Stomach smooth muscle (tissue), 2 donors: ENCODE measurements at regions not wholly inside any gene's neighbourhood (a gene's known extent, or its start where the extent isn't known, plus 50 kb on each side); places are given as distances from the start of the nearest gene placed in this dataset.

Experiments used
- H3K27ac ChIP-seq: one replicate; pipeline ENCODE4 v1.7.0; 2013; ENCODE audit warnings: mild to moderate bottlenecking, low read length, inconsistent platforms
- H3K27me3 ChIP-seq, 2 donors: one replicate each; pipeline ENCODE4 v1.7.0; 2013; ENCODE audit warnings: low read length in 2 of 2; ENCODE audit not compliant: insufficient read depth in 2 of 2, control insufficient read depth in 1 of 2
- H3K36me3 ChIP-seq, 2 donors: one replicate each; pipeline ENCODE4 v1.7.0; 2013; ENCODE audit warnings: low read length in 2 of 2; ENCODE audit not compliant: control insufficient read depth in 2 of 2, insufficient read depth in 2 of 2
- H3K4me1 ChIP-seq: one replicate; pipeline ENCODE4 v1.7.0; 2013; ENCODE audit warnings: low read length; ENCODE audit not compliant: control insufficient read depth, insufficient read depth
- H3K4me3 ChIP-seq, 2 donors: one replicate each; pipeline ENCODE4 v1.7.0; 2013; ENCODE audit warnings: low read length in 2 of 2
- H3K9ac ChIP-seq, 2 donors: one replicate each; pipeline ENCODE4 v1.7.0; 2013; ENCODE audit warnings: low read length in 2 of 2, mild to moderate bottlenecking in 1 of 2
- H3K9me3 ChIP-seq, 2 donors: one replicate each; pipeline ENCODE4 v1.7.0; 2013; ENCODE audit warnings: low read length in 2 of 2; ENCODE audit not compliant: control insufficient read depth in 2 of 2
- donor health status: healthy.
- donor health status: Pancreatic carcinoma.

GRCh38 chr6:14915888-14916832 is 329.7 kb upstream of the JARID2 start:
- no peak overlapping the region for H3K4me3 ChIP-seq
- no peaks in the 10 kb centered on the region for H3K27me3 ChIP-seq
- H3K36me3 ChIP-seq = no peaks in the 10 kb centered on the region
- no peak overlapping the region for H3K27ac ChIP-seq
- H3K4me1 ChIP-seq = peaks cover 6% of the 10 kb centered on the region
- no peak overlapping the region for H3K9ac ChIP-seq
- no peaks in the 10 kb centered on the region for H3K9me3 ChIP-seq

GRCh38 chr6:14917109-14917910 is 328.6 kb upstream of the JARID2 start:
- peaks cover 11% of the 10 kb centered on the region for H3K4me1 ChIP-seq
- H3K9ac ChIP-seq = no peak overlapping the region
- H3K27ac ChIP-seq = no peak overlapping the region
- H3K9me3 ChIP-seq = no peaks in the 10 kb centered on the region
- no peaks in the 10 kb centered on the region for H3K27me3 ChIP-seq
- H3K36me3 ChIP-seq = no peaks in the 10 kb centered on the region
- H3K4me3 ChIP-seq = no peak overlapping the region

GRCh38 chr6:14918200-14918907 is 327.5 kb upstream of the JARID2 start:
- H3K4me1 ChIP-seq = peaks cover 16% of the 10 kb centered on the region
- H3K9ac ChIP-seq = no peak overlapping the region
- no peak overlapping the region for H3K4me3 ChIP-seq
- H3K27me3 ChIP-seq = no peaks in the 10 kb centered on the region
- H3K36me3 ChIP-seq = no peaks in the 10 kb centered on the region
- H3K27ac ChIP-seq = no peak overlapping the region
- no peaks in the 10 kb centered on the region for H3K9me3 ChIP-seq

- Histone ChIP-seq H3K9ac (no peak overlapping the region), H3K27ac (no peak overlapping the region), H3K36me3 (no peaks in the 10 kb centered on the region), H3K9me3 (no peaks in the 10 kb centered on the region), H3K27me3 (no peaks in the 10 kb centered on the region), H3K4me1 (peaks cover 17% of the 10 kb centered on the region), H3K4me3 (no peak overlapping the region)
Observed at GRCh38 chr6:14919038-14919670, 326.7 kb upstream of the JARID2 start.

GRCh38 chr6:14920276-14920675 is 325.6 kb upstream of the JARID2 start:
- Histone ChIP-seq H3K9me3 (no peaks in the 10 kb centered on the region), H3K27ac (no peak overlapping the region), H3K36me3 (no peaks in the 10 kb centered on the region), H3K4me1 (peaks cover 24% of the 10 kb centered on the region), H3K4me3 (no peak overlapping the region), H3K27me3 (no peaks in the 10 kb centered on the region), H3K9ac (no peak overlapping the region)

- Histone ChIP-seq H3K9me3 (no peaks in the 10 kb centered on the region), H3K4me3 (peak overlapping the region in 1 of 2 donors; percentile 15), H3K4me1 (peaks cover 24% of the 10 kb centered on the region), H3K27ac (peak overlapping the region; percentile 24), H3K36me3 (no peaks in the 10 kb centered on the region), H3K27me3 (no peaks in the 10 kb centered on the region), H3K9ac (no peak overlapping the region)
Observed at GRCh38 chr6:14921170-14921569, 324.7 kb upstream of the JARID2 start.

GRCh38 chr6:14921878-14922671 is 323.8 kb upstream of the JARID2 start:
- Histone ChIP-seq H3K27ac (no peak overlapping the region), H3K9ac (no peak overlapping the region), H3K4me3 (no peak overlapping the region), H3K36me3 (no peaks in the 10 kb centered on the region), H3K4me1 (peaks cover 24% of the 10 kb centered on the region), H3K9me3 (no peaks in the 10 kb centered on the region), H3K27me3 (no peaks in the 10 kb centered on the region)

GRCh38 chr6:14922706-14923460 is 323.0 kb upstream of the JARID2 start:
- Histone ChIP-seq H3K36me3 (no peaks in the 10 kb centered on the region), H3K4me1 (peaks cover 24% of the 10 kb centered on the region), H3K9ac (no peak overlapping the region), H3K9me3 (no peaks in the 10 kb centered on the region), H3K27ac (no peak overlapping the region), H3K27me3 (no peaks in the 10 kb centered on the region), H3K4me3 (no peak overlapping the region)
